HG03571 (cell line): ENCODE measurements at regions not wholly inside any gene's neighbourhood (a gene's known extent, or its start where the extent isn't known, plus 50 kb on each side); places are given as distances from the start of the nearest gene placed in this dataset.
"Not testable (repeated sequence)": the region's sequence is repeated elsewhere in the genome, so short reads cannot be mapped to it uniquely, and the experiment has no call there.

Experiments used
- ATAC-seq: cut with Tn5 transposase; IDR thresholded peaks from one replicate; pipeline ENCODE4 v1.9.1; 2021; ENCODE audit not compliant: unreplicated experiment

DNA sequence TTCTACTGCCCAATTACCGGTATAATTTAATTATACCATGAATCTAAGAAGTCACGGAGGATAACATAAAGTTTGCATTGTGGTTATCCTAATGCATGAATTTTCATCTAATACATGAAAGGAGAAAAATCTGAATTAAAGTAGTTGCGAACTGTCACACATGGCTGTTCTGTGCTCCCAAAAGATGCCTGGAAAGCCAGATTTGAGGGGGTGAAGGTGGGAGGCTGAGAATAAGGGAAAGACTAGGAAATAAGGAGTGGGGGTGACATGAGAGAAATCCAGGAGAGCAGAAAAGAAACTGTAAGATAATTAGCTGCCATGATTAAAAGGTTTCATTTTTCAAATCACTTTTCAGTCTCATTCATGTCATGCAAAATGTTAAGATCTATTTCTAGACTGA lies 1582.7 kb downstream of the STIM2 start:
- no peak for ATAC-seq

DNA sequence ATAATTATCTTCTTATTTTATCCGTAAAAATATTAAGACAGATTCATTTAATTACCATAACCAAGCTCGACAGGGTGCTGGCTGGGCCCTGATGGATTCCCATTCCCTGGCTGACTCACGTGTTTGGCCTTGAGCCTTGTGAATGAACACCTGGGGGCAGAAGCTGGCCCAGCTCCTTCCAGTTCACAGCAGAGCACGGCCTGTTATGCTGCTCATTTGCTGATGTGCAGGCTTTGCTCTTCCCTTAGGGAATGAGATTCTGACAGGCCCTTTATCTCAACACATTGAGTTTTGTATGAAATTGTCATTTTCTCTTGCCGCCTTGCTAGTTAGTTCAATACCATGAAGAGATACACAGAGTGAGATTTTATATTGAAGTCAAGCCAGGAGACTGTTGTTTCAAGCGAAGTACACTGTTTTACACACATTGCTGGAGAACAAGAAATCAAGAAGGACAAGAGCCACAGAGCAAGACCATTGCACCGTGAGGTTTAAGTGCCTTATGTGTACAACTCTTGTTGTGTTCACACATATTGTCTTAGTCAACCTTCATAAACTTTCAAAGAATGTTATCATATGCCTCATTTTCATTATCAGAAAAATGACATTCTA lies 1583.3 kb downstream of the STIM2 start:
- no peak for ATAC-seq

DNA sequence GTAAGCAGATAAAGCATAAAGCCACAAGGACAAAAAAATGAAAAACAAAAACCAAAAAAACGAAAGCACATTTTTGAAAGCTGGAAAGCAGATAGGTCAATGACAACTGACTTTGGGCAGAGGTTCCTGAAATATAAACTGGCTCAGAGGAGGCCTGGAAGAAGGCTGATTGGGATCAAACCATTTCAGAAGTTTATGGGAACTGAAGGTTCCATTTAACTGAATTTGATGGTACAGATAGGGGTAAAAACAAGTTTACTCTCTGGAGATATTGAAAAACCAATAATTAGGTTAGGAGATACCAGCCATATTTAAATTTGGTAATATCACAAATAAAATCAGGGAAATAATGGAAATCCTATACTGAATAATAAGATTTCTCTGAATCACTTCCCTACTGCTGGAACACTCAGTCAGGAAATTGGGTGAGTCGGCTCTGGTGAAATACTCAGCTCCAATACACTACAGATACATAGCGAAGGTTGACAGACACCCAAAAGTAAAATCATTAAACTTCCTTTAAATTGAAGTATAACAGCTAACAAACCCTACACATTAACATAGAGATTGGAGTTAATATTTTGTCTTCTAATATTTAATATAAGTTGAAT lies 1584.3 kb downstream of the STIM2 start:
- ATAC-seq, result no peak

DNA sequence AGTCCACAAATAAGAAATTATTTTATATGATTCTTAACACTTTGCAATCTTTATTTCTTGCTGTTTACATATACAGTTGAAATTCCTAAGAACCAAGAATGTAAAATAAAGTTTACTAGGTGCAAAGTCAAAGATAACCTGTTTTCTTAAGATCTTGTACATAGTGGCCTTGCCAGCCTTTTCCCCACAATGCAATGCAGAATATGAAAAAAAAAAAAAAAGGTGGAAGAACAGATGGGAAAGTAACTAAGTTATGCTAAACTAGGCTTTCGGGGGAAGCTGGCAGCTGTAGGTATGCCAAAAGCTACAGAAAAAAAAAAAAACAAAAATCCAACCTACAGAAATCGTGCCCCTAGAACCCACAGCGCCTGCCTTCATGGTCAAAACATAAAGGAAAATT lies 1588.4 kb downstream of the STIM2 start:
- ATAC-seq, result no peak

DNA sequence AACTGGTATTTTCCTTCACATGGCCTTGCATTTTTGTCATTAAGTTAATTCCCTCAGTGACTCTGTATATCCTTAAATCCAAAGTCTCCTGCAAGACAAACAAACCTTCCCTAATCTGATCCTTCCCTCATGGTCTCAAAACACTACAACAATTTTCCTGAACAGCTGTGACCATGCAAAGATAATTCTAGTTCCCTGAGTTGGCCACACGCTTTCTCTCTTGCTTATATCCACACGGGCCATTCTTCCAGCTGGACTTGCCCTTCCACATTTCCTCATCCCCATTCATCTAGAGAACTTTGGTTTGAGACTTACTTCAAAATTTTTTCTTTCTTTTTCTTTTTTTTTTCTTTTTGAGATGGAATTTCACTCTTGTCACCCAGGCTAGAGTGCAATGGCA lies 1590.7 kb downstream of the STIM2 start:
- ATAC-seq, result no peak

DNA sequence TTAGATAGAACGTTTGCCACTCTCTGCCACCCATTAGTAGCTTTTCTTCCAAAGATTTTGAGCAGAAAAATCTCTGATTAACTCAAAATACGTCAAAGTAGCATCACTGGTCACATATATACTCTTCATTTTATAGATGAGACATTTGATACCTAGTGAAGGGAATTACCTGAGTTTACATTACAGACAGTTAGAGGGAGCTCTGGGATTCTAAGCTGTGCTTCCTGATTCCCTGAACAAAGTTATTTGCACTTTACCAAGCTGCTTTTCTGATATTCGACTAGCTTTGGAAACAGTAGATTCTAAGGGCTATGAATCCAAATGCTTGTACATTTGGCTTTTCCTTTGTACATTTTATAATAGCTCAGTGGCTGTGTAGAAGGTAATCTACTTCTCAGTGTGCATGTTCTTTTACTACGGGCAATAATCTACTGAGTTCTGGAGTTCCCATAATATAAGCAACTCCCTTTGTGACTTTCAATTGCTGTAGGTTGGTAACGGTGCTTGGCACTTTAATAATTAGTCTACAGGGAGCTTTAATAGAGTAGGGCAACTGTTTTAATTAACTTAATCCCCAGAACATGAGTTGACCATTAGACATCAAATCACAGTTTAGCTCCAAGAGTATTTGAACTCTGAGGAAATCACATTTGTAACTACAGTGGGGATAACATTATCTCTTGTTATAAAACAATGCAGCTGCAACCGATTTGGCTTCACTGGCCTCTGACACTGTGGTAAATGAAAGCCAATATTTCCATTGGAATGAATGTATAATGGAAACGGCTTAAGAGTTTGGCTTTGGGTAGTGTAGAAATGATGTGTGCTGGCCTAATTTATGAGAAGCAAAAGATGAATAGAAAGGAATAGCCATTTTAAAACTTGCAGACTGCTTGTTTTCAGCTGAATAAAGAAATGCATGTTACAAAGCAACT lies 1602.4 kb downstream of the STIM2 start:
- no peak for ATAC-seq

DNA sequence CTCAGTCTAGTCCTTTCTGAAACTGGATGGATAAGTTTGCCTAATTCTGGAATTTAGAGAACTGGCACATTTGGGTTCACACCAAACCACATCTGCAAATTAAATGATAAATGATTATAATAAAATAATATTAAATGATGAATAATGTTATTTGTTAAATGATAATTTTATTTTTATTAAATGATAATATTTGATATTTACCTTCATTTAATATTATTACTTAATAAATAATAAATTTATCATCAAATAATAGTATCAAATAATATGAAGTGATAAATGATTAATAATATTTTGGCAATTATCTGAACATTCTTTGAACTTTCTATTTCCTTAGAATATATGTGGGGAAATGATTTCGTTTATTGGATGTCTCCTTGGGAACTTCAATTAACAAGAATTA lies 1604.2 kb downstream of the STIM2 start:
- no peak for ATAC-seq

DNA sequence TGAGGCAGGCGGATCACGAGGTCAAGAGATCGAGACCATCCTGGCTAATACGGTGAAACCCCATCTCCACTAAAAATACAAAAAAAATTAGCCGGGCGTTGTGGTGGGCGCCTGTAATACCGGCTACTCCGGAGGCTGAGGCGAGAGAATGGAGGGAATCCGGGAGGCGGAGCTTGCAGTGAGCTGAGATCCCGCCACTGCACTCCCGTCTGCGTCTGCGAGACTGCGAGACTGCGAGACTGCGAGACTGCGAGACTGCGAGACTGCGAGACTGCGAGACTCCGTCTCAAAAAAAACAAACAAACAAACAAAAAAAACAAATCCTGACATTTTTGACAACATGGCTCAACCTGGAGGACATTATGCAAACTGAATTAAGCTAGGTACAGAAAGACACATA lies 1606.2 kb downstream of the STIM2 start:
- ATAC-seq, result not testable (repeated sequence)

DNA sequence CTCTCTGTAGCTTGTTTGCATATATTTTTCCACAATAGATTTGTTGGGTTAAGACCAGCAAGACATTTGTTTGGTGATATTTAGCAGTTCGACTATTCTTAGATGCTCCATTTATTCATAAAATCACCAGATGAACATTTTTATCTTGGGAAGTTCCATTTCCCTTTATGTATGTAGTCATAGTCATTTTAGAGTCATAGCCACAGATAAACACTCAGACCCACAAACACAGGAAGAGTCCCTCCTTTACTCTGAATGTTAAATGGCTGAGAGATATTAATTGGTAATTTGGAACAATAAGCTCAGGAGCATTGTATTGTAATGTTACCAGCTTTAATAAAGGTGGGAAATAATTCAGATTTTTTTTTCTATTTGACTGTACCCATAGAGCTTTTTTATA lies 1608.7 kb downstream of the STIM2 start:
- ATAC-seq, result no peak

DNA sequence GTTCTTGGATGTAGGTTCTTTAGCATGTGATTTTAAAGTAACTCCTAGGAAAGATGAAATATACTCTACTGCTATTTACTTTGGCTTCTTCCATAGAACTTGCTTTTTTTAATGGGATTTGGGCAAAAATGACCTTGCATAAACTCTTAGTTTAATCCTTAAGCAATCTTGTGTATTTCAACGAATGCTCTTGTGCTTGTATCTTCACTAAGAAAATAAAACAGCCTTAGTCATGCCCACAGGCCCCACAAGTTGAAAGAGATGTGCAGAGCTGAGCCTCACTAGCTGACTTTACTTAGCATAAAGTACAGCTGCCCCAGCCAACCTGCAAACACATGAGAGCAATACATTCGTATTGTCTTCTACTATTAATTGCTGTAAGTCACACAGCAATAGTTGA lies 1609.2 kb downstream of the STIM2 start:
- no peak for ATAC-seq

DNA sequence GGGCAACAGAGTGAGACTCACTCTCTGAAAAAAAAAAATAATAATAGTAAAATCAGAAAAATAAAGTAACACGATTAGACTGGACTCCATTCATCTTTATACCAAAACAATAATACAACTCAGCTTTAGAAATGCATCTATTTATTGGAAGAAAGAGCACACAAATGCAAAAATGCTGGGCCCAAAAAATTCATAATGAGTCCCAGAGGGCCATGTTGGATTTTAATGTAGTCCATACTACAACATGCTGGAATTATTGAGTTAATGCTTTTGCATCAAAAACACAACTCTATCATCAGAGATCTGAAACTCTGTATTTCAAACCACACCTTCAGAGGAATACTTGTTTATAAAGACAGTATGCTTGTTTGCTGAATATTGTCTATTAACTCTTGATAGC lies 1614.7 kb downstream of the STIM2 start:
- no peak for ATAC-seq

DNA sequence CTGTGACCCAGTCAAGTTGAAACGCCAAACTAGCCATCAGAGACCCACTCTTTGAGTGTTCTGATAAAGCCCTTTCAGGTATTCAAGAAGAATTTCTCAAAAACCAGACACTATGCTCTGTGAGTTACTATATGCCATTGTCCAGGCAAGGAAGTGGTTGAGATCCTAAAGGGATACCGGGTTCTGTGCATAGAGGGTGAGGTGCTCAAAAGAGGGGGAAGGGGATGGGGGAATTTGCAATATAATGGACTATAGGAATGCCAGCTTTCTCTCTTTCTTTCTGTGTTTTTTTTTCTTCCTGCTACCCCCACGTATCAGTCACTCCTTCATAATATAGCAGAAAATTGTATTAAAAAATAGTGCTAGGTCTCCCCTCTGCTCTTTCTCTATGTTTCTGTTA lies 1619.0 kb downstream of the STIM2 start:
- ATAC-seq, result no peak

DNA sequence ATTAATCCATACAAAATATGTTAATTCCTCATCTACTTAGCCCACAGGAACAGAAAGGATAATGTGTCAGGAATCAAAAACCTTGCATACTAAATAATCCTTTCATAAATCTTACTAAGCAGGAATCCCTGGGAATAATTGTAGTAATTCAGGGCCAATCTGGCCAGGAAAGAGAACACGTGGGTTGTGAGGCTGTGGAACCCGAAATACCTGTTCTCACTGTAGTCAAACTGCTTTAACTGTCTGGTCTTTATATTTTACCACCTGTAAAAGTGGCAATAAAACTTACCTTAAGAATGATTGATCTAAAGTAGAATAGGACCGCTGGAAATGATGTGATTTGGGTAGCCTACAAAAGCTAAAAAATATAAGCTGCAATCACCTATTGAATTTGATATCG lies 1620.9 kb downstream of the STIM2 start:
- ATAC-seq, result no peak

DNA sequence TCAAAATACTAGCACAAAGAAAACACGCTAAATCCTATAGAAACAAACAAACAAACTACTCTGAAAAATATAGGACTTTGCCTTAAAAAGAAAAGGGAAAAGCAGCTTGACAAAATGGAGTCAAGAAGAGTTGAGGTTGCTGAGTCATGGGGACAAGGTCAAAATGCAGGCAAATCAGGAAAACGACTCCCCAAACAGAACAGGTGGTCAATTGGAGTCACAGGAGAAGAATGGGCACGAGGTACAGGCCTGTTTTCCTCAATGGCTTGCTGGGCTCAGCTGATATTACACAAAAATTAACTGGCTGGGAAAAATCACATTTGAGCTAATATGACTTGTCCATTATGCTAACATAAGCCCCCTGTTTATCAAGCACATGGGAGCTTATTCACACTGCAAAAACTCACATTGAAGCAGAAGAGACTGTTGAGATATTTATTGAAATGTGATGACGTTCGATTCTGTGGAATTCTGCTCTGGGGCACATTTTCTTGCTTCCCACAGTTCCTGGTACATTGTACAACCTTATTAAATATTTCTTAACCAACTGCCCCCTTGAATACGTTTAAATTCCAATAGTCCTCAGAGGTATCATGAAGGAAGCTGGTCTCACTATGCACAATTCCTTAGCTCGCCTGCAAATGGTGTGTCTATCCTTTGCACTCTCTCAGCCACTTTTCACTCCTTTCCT lies 1622.1 kb downstream of the STIM2 start:
- no peak for ATAC-seq

DNA sequence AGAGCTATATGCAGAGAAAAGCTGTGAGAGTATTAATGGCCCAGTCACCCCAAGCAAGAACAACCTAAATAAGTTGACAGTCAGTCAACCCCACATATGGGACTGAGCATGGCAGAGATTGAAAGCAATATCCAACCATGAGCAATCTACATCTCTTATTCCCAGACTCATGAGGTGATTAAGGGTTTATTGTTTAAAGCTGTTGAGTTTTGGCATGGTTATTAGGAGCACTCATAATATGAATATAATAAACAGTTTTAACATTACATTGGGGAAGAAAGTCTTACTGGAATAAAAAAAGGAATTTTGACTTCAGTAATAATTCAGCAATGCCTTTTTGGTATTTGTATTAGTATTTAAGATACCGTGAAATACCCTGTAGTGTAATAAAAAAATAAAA lies 1627.4 kb downstream of the STIM2 start:
- no peak for ATAC-seq

DNA sequence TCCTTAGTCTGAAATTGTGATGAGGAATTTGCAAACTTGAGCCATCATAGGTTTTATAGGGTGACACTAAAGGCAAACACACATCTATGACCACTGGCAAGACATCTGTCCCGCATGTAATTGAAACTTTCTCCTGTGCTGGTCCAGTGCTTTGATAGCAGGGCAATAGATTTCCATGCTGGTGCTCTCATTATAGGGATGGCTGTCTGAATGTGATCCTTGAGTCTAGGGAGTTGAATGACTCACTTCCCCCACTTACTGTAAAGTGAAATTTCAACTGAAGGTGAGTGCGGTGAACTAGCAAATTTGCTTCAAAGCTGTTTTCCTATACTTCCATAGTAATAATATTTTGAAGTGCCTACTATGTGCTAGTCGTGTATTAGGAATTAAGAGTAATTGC lies 1630.0 kb downstream of the STIM2 start:
- ATAC-seq, result no peak

DNA sequence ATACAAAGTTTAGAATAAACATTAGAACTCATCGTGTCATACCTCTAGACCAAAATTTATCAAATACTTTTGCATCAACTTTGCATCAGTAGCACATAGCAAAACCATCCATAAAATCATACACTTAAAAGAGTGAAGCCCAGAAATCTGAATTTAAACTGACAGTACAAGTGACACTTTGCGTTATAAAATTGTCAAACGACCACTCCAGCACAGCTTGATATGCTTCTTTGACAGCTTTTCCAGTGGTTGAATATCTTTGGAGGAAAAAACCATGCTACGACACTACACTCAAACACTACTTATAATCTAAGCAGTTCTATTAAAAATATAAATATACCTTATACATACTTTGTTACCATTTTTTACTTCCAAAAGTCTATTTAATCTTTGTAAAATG lies 1644.4 kb downstream of the STIM2 start:
- ATAC-seq, result no peak

DNA sequence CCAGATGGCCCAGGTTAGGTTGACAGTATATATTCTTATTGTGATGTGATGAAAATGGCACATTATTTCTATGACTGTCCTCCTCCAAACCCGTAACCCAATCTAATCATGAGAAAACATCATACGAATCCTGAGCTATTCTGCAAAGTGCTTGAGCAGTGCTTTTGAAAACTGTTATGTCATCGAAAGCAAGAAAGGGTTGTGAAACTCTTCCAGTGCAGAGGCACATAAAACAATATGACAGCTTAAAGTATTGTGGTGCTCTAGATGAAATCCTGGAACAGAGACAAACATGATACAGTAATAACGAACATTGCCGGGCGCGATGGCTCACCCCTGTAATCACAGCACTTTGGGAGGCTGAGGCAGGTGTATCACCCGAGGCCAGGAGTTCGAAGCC lies 1648.0 kb downstream of the STIM2 start:
- ATAC-seq, result no peak

DNA sequence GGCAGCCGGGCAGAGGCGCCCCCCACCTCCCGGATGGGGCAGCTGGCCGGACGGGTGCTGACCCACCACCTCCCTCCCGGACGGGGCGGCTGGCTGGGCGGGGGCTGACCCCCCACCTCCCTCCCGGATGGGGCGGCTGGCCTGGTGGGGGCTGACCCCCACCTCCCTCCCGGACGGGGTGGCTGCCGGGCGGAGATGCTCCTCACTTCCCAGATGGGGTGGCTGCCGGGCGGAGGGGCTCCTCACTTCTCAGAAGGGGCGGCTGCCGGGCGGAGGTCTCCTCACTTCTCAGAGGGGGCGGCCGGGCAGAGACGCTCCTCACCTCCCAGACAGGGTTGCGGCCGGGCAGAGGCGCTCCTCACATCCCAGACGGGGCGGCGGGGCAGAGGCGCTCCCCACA lies 1654.1 kb downstream of the STIM2 start:
- not testable (repeated sequence) for ATAC-seq

DNA sequence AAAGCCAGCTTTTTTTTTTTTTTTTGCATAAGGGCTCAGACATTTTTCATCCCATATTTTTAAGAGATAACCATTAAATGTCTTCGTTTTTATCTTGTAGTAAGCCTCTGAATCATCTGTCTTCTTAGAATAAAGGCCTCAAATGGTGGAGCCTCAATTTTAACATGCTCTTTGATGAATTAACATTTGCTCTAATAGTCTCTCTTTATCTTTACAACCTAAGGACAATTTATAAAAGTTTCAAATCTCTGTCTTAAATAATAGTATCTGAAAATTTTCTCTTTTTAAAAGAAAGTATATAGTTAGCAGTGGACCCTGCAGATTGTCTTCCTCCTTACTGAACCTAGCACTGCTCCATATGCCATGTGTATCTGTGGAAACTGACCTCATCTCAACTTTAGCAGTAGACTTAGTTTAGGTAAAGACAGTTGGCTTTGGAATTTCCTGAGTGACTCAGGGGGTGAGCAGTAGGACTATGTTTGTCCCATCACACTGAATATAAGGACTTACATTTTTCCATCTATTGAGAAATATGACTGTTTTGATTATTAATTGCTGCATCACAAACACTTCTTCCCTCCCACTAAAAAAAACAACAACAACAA lies 1658.0 kb downstream of the STIM2 start:
- ATAC-seq, result no peak

DNA sequence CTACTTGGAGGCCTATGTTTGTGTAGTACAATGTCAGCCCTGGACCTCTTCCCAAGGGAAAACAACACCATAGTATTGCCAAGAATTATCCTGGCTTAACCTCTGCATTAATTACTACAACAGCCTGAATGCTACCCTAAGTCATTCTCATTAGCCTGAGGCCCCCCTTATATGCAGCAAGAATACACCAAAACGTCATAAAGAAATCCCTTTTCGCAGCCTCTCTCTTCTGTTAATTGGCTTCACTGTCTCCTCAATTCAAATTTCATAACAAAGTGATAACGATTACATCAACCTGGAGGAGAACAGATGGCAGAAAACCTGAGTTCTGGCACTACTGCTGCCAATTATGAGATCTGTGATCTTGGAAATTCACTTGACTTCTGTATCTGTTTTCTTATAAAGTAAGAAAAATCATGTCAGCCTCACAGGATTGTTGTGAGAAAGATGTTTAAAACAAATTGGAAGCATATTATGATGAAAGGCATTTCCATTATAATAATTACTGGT lies 1663.1 kb downstream of the STIM2 start:
- ATAC-seq, result no peak
